HG03097 (cell line): ENCODE measurements at regions not wholly inside any gene's neighbourhood (a gene's known extent, or its start where the extent isn't known, plus 50 kb on each side); places are given as distances from the start of the nearest gene placed in this dataset.

Experiments used
- ATAC-seq: cut with Tn5 transposase; IDR thresholded peaks from one replicate; pipeline ENCODE4 v1.9.1; 2021; ENCODE audit not compliant: unreplicated experiment, low FRiP score

DNA sequence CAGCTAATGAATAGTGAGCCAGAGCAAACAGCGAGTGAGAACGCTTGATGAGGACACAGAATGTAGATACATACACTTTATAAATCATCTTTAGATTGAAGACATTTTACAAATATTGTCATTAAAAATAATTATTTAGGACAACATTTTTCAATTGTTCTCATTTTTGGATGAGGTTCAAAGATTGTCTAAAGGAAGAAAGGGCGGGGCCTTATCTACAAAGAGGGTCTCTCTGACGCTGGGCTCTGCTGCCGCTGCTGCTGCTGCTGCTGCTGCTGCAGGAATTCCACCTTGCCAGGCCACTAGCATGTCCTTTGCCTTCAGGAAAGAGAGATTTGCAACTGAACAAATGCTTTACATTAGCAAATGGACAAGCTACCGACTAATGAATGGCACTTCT is 220.7 kb upstream of the TMEM161B start:
- no peak for ATAC-seq

DNA sequence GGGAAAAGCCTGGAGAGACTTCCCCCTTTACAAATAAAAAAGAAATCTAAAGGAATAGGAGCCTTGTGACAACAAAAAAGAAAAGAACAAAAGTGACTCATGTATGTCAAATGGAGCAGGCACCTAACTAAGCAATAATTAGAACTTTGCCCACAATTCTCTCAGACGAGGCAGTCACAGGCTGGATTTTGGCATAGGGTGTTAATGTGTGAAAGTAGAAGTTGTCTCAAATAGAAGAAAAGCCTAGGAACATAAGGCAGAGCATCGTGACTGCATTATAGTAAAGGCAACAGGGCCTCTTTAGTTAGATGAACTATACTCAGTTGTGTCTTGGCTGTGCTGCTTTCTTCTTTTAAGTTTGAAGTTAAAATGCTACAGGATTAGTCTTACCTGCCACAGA is 219.9 kb upstream of the TMEM161B start:
- no peak for ATAC-seq

DNA sequence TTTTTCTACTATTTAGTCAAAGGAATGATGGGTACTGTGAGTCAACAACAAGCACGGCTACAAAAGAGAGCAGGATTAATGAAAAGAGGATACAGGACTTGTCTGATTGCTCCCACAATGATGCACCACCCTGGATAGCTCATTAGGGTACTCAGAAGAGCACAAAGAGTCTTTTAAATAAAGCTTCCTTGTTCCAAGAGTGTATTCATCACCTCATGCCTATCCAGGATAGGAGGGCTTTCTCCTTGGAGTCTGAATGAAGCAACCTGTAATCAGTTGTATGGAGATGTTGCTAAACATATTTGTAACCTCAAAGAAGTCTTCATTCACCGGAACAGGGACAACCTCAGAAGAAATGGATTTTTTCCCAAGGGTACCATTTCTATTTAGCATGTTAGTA is 219.5 kb upstream of the TMEM161B start:
- no peak for ATAC-seq

DNA sequence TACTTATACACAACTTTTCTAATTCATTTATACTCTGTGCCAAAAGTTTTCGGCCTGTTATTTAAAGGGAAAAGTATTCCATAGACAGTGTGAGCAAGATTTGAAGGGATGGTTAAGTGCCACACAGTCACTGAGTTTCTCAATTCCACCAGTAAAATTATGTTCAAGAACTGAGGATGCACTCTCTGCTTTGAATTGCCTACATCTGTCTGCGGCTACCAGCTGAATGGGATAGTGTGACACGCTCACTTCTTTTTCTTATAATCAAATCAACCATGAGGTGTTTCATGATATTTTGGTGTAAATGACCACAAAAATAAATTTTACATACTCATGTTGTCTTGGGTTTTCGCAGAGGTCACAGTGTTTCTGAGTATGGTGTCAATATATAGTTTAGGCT is 218.4 kb upstream of the TMEM161B start:
- ATAC-seq, result no peak

DNA sequence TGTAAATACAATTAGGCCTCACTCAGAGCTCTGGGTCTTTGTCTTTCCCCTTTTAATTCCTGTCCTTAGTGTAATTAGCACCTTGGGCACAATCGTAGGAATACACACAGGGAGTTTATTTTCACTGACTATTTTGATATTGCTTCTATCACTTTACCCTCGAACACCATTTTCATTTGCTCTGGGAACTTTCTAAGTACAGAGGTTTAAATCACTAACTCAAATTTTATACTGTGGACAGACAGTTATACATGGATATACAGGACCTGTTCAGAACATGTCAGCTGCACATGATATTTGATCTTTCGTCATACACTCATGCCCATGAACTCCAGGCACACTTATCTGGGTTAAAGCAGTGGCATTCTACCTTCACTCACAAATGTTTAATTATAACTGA is 217.8 kb upstream of the TMEM161B start:
- ATAC-seq, result no peak

DNA sequence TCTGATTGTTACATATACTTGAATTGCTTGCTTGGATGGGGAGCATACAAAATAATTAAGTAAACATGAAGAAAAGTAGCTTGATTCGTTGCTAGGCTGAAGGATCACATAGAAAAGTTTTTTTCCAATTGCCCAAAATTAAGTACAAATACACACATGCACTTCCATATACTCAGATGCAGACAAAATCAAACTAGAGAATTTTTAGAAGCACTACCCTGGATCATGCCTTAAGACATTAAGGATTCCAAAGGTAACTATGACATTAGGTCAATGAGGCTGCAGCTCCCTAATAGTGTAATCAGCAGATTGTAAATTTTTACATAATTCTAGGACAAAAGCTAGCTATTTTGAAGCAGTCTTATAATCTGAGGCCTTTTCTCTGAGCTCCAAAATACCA is 216.9 kb upstream of the TMEM161B start:
- no peak for ATAC-seq

DNA sequence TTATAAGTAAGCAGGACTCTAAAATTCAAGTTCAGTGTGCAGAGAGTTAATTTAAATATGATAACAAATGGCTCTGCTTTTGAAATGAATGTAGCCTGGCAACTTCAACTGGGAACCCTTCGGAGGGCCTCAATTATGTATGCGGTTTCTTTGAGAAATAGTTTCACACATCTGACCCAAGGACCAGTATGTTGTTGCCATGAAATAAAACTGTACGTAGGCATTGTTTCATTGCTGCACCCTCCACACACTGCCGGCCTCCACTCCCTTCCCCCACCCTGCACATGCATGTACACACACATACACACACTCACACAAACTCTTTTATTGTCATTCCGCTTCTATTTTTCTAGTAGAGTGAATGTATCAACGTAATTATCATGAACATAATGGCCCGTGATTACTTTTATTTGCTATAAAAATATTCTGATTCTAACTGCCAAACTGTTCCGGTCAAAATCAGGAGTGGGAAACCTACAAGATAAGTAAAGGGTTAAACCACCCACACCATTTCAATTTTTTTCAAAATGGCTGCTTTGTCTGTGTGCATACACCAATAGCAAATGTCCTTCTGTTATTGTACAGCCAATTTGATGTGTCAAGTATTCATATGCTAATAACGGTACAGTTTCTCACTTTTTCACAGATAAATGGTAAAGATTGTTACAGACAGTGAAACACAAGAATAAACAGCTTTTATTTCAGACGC is 215.5 kb upstream of the TMEM161B start:
- ATAC-seq, result no peak

DNA sequence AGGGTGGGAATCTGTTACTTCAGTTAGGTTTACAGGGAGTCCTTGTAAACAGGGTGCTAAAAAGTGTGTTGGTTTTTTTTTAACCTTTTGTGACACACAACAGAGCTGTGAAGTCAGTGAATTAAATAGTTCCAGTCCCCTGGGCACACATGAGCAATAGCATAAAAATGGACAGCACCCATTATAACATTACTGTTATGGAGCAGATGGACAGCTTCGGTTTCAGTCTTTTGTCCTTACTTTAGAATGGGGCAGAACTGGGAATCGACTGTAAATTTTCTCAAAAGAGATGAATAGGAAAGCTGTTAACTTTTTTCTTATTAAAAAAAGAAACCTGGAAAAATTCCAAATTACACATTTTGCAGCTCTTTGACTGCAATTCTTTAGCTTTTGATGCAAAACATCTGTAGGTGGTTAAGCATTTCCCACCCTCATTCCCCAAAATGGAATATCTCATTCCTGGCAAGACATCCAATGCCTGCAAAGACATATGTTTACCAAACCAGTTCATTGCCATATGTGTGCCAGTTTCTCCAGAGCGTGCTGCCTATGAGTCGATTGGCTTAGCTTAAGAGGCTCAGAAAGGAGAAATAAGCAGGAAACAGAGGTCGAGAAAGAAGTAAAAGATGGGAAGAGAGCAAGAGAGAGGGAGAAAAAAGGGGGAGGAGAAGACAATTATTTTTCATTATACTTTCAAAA is 212.3 kb upstream of the TMEM161B start:
- ATAC-seq, result no peak

DNA sequence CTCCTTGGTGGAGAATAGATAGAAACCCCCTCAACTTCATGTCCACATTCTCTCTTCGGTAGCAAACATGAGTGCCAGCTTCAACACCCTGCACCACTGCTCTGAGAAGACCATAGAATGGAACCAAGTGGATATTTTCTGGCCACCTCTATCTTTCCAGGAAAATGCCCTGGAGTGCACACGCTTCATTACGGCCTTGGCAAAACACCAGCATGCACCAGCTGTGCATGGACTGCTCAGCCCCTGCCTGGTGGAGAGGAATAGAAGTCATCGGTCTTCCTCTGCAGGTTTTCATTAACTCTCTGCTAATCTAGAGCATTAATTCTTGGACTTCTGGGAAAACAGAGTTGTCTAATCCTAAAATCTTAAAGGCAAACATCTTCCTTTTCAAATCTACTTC is 211.6 kb upstream of the TMEM161B start:
- ATAC-seq, result no peak

DNA sequence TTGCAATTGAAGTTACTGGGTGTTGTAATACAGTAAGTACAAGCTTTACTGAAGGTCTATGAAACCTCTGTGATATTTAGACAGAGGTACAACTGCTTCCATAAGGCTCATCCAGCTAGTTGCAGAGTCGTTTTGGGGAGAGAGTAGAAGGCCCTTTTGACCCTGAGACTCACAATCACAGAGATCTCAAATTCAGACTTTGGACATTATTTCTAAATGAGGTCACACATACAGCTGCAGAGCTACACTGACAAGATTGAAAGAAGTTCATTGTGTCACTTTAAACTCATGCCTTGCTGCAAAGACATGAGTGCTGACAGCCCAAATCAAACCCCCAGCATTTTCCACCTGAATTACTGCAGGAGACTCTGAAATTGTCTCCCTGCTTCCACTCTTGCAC is 205.9 kb upstream of the TMEM161B start:
- ATAC-seq, result no peak

DNA sequence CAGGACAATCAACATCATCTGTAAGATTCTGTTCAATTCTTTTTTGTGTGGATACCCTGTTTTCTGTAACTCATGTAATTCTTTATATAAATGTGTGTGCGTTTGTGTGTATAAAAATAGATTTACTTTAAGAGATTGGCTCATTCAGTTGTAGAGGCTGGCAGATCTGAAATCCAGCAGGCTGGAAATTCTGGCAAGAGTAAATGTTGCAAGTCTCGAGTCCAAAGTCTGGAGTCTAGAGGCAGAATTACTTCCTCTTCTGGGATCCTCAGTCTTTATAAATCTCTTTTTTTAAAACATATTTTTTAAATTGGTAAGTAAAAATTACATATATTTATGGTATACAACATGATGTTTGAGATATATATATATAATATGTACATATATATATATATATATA is 202.1 kb upstream of the TMEM161B start:
- no peak for ATAC-seq

DNA sequence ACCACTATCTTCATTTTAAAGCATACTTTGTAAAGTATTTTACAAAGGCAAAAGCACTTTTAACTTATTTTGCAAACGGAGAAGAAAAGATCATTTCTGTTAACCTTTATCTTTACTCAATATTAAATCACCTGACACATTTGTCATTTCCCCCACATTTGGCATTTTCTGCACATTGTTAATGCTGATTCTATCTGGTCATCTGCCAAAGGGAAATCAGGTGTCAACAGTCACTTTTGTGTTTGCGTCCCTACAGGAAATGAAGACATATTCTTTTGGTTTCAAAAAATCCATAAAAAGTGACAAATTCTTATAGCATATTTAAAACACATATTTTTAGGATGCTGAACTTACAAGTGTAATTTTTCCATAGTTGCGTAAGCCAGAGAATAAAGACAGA is 191.3 kb upstream of the TMEM161B start:
- no peak for ATAC-seq

DNA sequence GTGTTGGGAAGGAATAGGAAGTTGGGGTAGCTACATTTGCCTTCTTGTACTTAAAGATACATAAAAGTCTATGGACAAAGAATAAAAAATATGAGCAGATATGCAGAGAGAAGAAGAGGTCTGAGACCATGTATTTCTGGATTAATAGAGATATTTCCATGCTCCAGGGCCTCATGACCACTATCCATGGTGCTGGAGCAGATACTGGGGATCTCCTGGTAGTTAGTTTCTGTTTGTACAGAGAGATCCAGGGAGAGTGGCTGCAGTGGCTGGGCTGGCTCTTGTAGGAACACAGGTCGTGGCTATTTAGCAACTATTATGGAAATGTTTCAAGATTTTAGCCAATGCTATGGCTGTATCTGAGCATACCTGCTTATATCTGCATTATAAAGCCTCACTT is 184.2 kb upstream of the TMEM161B start:
- no peak for ATAC-seq

DNA sequence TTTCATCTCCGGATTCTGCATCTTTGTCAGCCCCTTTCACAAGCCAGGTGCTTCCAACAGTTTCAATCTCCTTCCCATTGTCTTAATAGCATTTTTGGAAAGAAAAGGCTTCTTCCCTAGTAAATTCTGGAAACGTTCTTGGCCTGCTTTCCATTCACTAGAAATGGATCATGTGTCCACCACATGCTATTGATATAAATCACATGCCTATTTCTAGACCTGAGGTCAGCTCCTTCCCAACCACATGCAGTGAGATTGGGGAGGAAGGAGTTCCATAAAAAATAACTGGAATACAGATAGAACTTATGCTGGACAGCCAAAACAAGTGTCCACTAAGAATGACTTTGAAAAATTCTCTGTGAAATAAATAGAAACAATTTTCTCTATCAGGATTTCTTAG is 181.6 kb upstream of the TMEM161B start:
- no peak for ATAC-seq

DNA sequence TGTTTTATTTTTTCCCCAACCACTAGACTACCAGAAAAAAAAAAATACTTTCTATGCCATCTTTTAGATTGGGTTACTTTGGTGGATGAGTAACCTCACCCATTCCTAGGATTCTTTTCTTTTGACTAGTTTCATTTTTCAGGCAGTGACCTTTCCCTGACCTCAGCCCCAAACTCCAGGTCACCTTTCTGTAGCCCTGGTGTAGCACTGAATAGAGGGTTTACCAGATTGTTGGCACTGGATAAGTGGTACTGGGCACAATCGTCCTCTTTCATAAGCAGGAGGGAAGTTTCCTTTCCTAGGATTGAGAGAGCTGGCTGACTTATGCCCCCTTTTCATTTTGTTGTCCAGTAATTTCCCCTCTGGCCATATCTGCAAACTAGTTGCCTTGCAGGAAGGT is 169.4 kb upstream of the TMEM161B start:
- no peak for ATAC-seq

DNA sequence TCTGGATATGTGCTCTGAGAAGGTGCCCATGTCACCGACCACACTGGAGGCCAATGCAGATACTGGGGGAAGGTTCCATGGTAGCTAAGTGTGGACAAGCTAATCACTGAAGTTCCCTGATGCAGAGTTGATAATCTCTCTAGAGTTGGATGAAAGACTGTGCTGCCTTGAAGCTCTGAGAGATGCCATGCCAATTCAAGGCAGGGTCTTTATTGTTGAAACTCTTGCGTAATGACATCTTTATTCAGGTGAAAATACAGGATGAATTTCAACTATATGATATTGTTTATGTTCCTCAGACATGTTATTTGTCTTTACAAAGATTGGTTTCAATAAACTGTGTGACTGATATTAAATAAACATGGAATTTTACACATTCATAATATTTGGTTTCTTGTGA is 167.6 kb upstream of the TMEM161B start:
- no peak for ATAC-seq

DNA sequence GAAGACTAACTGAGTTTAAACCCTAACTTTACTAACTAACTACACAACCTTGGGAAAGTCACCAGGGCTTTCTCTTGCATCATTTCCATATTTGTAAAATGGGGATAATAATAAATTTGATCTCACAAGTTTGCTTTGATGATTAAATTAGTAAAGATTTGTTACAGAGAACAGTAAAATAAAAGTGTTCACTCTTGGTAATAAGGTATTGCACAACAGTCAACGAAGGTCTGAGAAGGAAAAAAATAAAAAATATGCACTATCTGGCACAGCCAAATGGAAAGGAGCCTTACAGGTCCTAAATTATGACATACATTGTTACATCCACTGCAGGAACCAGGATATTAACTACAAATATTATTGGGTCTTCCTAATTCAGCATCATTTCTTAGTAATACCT is 160.0 kb upstream of the TMEM161B start:
- ATAC-seq, result no peak

DNA sequence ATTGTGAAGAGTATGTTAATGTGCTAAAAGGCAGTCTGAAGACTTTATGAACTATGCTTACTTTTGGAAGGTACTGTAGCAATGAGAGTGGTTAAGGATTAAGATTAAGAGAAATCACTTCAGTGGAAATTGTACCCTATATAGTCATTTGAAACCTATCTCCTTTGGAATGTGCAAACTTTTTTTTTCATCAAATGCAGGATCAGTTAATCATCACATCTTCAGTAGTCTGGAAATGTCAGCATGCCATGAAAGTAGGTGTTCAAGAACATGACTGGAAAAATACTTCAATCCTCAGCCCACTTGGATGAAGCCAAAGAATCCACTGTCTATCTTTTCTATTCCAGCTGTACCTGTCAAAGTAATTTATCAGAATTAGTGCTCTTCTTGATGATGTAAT is 157.8 kb upstream of the TMEM161B start:
- ATAC-seq, result no peak

DNA sequence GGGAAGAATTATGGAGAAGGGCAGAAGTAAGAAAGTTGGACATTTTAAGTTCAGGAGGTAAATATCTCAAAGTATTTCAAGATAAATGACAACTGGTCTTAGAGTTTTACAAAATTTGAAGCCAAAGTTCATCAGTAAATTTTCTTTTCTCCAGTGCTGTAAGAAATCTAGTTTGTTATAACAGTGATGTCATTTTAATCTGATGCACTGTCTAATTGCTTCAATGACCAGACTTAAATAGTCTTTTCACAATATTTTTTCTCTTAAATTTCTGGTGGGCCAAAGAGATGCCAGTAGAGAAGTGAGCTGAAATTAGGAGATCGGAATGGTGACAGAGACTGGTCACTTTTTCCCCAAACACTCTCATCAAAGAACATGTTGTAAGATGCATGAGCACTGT is 156.5 kb upstream of the TMEM161B start:
- no peak for ATAC-seq

DNA sequence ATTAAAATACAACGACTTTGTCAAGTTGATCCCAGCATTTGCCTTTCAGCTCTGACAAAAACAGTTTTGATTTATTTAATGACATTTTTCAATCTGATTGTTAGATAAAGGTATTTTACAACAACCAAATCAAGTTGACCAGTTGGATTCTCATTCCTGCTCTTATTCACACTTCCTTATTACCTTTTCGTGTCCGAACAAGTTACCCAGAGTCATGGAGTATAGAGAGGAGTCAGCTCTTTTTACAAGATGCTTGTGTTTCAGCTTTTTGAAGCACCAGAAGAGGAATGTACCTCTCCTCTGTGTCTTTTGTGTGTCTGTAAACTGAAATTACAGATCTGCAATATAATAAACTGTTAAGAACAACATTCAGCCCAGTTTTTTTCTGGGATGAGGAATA is 151.3 kb upstream of the TMEM161B start:
- ATAC-seq, result no peak

DNA sequence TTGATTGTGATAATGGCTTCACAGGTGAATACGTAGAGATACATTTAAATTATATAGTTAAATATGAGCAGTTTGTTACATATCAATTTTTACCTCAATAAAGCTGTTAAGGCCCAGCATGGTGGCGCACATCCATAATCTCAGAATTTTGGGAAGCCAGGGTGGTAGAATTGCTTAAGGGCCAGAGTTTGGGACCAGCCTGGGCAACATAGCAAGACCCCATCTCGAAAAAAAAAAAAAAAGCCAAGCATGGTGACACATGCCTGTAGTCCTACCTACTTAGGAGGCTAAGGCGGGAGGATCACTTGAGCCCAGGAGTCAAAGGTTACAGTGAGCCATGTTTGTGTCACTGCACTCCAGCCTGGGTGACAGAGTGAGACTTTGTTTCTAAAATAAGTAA is 138.7 kb upstream of the TMEM161B start:
- ATAC-seq, result no peak

DNA sequence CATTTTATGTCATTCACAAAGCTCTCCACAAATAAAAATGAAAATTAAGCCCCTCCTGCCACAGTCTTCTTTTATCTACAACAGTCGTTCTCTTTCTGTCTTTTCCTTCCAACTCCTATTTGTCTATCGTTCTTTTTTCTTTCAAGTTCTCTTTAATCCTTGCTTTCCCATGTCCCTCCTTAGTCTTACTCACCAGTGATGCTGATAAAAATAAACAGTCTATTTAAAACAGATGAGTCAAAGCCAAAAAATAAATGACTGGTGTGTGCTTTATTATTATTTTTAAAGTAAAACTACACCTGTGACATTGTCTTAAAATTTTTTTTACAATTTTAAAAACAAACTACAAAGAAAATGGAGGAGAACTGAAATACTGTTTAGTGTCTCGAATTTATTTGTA is 137.1 kb upstream of the TMEM161B start:
- ATAC-seq, result no peak

DNA sequence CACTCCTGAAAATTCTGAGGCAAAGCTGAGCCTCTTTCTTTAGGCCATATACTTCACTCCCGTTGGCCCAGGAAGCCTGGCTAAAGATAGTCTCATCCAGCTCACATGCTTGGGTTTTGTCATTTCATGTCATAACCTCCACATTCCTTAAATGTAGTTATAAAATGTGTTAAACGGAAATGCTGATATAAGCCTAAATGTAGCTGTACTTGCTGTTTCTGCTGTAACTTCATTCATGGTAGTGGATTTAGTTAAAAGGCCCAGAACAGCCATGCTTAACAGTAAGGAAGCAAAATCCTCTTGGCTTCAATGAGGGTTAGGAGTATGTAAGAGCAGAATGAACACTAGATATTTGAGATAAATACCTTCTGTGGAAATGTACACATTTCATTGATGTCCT is 135.8 kb upstream of the TMEM161B start:
- no peak for ATAC-seq
